ENCODE measurements at regions not wholly inside any gene's neighbourhood (a gene's known extent, or its start where the extent isn't known, plus 50 kb on each side); places are given as distances from the start of the nearest gene placed in this dataset.

GRCh38 chr1:87508247-87508787 lies 179.6 kb downstream of the LMO4 start:
- 74 to 94% (median 83%) methylated on average over 1 of the region's 1 CpG for WGBS, 5 donors

GRCh38 chr1:87510540-87510939 lies 181.9 kb downstream of the LMO4 start:
- TF ChIP-seq POLR2AphosphoS5 (IDR thresholded peaks at IDR 0.05) (no peak), POLR2A (IDR thresholded peaks at IDR 0.05) (no peak), CTCF (IDR thresholded peaks at IDR 0.05 in 8 of 11, conservative IDR thresholded peaks at IDR 0.05 in 3 of 11) (no peak)
- no peak overlapping the region for H3K27ac ChIP-seq
- 90 to 94% (median 91%) methylated on average over 3 of the region's 3 CpGs for WGBS, 5 donors

More at GRCh38 chr1:87508247-87508787, 179.6 kb downstream of the LMO4 start:
- Histone ChIP-seq H3K4me3 (no peak overlapping the region), H3K27ac (no peak overlapping the region), H3K36me3 (no peaks in the 10 kb centered on the region), H3K9me3 (no peaks in the 10 kb centered on the region), H3K4me1 (no peaks in the 10 kb centered on the region), H3K27me3 (replicated peaks in 1 of 7) (no peaks in the 10 kb centered on the region)
- TF ChIP-seq POLR2A (IDR thresholded peaks at IDR 0.05) (no peak), POLR2AphosphoS5 (IDR thresholded peaks at IDR 0.05) (no peak), CTCF (IDR thresholded peaks at IDR 0.05 in 8 of 11, conservative IDR thresholded peaks at IDR 0.05 in 3 of 11) (no peak)
- intact Hi-C loops (cut with DNase I; ENCODE audit: low total_unique reads), result no loop called here
- no peak for DNase-seq

GRCh38 chr1:87511449-87511848 lies 182.8 kb downstream of the LMO4 start:
- TF ChIP-seq CTCF (IDR thresholded peaks at IDR 0.05 in 8 of 11, conservative IDR thresholded peaks at IDR 0.05 in 3 of 11) (no peak), POLR2AphosphoS5 (IDR thresholded peaks at IDR 0.05) (no peak), POLR2A (IDR thresholded peaks at IDR 0.05) (no peak)
- WGBS, 5 donors, result 88 to 96% (median 93%) methylated on average over 1 of the region's 1 CpG
- no peak for DNase-seq
- intact Hi-C loops (cut with DNase I; ENCODE audit: low total_unique reads), result no loop called here
- no peaks in the 10 kb centered on the region for H3K27me3 ChIP-seq (replicated peaks in 1 of 7)
- H3K36me3 ChIP-seq, result no peaks in the 10 kb centered on the region
- H3K4me1 ChIP-seq, result no peaks in the 10 kb centered on the region
- H3K27ac ChIP-seq, result no peak overlapping the region
- no peaks in the 10 kb centered on the region for H3K9me3 ChIP-seq
- no peak overlapping the region for H3K4me3 ChIP-seq

More at GRCh38 chr1:87510540-87510939, 181.9 kb downstream of the LMO4 start:
- Histone ChIP-seq H3K36me3 (no peaks in the 10 kb centered on the region), H3K27me3 (replicated peaks in 1 of 7) (no peaks in the 10 kb centered on the region), H3K9me3 (no peaks in the 10 kb centered on the region), H3K4me1 (no peaks in the 10 kb centered on the region), H3K4me3 (no peak overlapping the region)
- DNase-seq, result no peak
- intact Hi-C loops (cut with DNase I; ENCODE audit: low total_unique reads), result no loop called here

GRCh38 chr1:87512431-87512830 lies 183.8 kb downstream of the LMO4 start:
- H3K4me1 ChIP-seq, result no peaks in the 10 kb centered on the region
- intact Hi-C loops (cut with DNase I; ENCODE audit: low total_unique reads), result no loop called here
- no peak overlapping the region for H3K27ac ChIP-seq
- H3K4me3 ChIP-seq, result no peak overlapping the region
- no peak for DNase-seq
- whole genome bisulfite sequencing, 5 donors, result 66 to 70% (median 66%) methylated on average over 2 of the region's 2 CpGs
- H3K27me3 ChIP-seq (replicated peaks in 1 of 7), result no peaks in the 10 kb centered on the region
- TF ChIP-seq POLR2A (IDR thresholded peaks at IDR 0.05), result no peak
- TF ChIP-seq CTCF (IDR thresholded peaks at IDR 0.05 in 8 of 11, conservative IDR thresholded peaks at IDR 0.05 in 3 of 11), result no peak
- TF ChIP-seq POLR2AphosphoS5 (IDR thresholded peaks at IDR 0.05), result no peak
- H3K9me3 ChIP-seq, result no peaks in the 10 kb centered on the region
- no peaks in the 10 kb centered on the region for H3K36me3 ChIP-seq
